ENCODE measurements at regions not wholly inside any gene's neighbourhood (a gene's known extent, or its start where the extent isn't known, plus 50 kb on each side); places are given as distances from the start of the nearest gene placed in this dataset.

- 95% methylated on average over 14 of the region's 14 CpGs for WGBS
- Histone ChIP-seq H3K36me3 (ENCODE audit: insufficient read depth) (no peaks in the 10 kb centered on the region), H3K27ac (ENCODE audit: low read depth) (no peak overlapping the region), H3K4me3 (ENCODE audit: low read depth, low read length) (no peak overlapping the region), H3K4me1 (ENCODE audit: insufficient read depth) (no peaks in the 10 kb centered on the region)
- DNase-seq (ENCODE audit: extremely low spot score), result no peak
Measured at GRCh38 chr18:28778706-28779105, 601.8 kb upstream of the CDH2 start.

GRCh38 chr18:28777756-28778155, 600.8 kb upstream of the CDH2 start:
- Histone ChIP-seq H3K4me3 (ENCODE audit: low read depth, low read length) (no peak overlapping the region), H3K27ac (ENCODE audit: low read depth) (no peak overlapping the region), H3K4me1 (ENCODE audit: insufficient read depth) (no peaks in the 10 kb centered on the region), H3K36me3 (ENCODE audit: insufficient read depth) (no peaks in the 10 kb centered on the region)
- WGBS, result 78% methylated on average over 1 of the region's 1 CpG
- DNase-seq (ENCODE audit: extremely low spot score), result no peak

- WGBS, result 68% methylated on average over 3 of the region's 3 CpGs
- no peak for DNase-seq (ENCODE audit: extremely low spot score)
- Histone ChIP-seq H3K4me3 (ENCODE audit: low read depth, low read length) (no peak overlapping the region), H3K27ac (ENCODE audit: low read depth) (no peak overlapping the region), H3K4me1 (ENCODE audit: insufficient read depth) (no peaks in the 10 kb centered on the region), H3K36me3 (ENCODE audit: insufficient read depth) (no peaks in the 10 kb centered on the region)
Measured at GRCh38 chr18:28771849-28772248, 594.9 kb upstream of the CDH2 start.

- Histone ChIP-seq H3K36me3 (ENCODE audit: insufficient read depth) (no peaks in the 10 kb centered on the region), H3K4me3 (ENCODE audit: low read depth, low read length) (no peak overlapping the region), H3K27ac (ENCODE audit: low read depth) (no peak overlapping the region), H3K4me1 (ENCODE audit: insufficient read depth) (no peaks in the 10 kb centered on the region)
- no peak for DNase-seq (ENCODE audit: extremely low spot score)
- WGBS, result 55% methylated on average over 8 of the region's 8 CpGs
Measured at GRCh38 chr18:28768791-28769768, 592.1 kb upstream of the CDH2 start.

GRCh38 chr18:28767727-28768211, 590.8 kb upstream of the CDH2 start:
- H3K27ac ChIP-seq (ENCODE audit: low read depth), result no peak overlapping the region
- H3K4me1 ChIP-seq (ENCODE audit: insufficient read depth), result no peaks in the 10 kb centered on the region
- no peak for DNase-seq (ENCODE audit: extremely low spot score)
- H3K4me3 ChIP-seq (ENCODE audit: low read depth, low read length), result no peak overlapping the region
- H3K36me3 ChIP-seq (ENCODE audit: insufficient read depth), result no peaks in the 10 kb centered on the region
- 87% methylated on average over 2 of the region's 2 CpGs for WGBS

GRCh38 chr18:28767201-28767600, 590.3 kb upstream of the CDH2 start:
- no peaks in the 10 kb centered on the region for H3K36me3 ChIP-seq (ENCODE audit: insufficient read depth)
- DNase-seq (ENCODE audit: extremely low spot score), result no peak
- H3K27ac ChIP-seq (ENCODE audit: low read depth), result no peak overlapping the region
- H3K4me1 ChIP-seq (ENCODE audit: insufficient read depth), result no peaks in the 10 kb centered on the region
- no peak overlapping the region for H3K4me3 ChIP-seq (ENCODE audit: low read depth, low read length)
- WGBS, result 100% methylated on average over 1 of the region's 1 CpG

- Histone ChIP-seq H3K36me3 (ENCODE audit: insufficient read depth) (no peaks in the 10 kb centered on the region), H3K4me1 (ENCODE audit: insufficient read depth) (no peaks in the 10 kb centered on the region), H3K4me3 (ENCODE audit: low read depth, low read length) (no peak overlapping the region), H3K27ac (ENCODE audit: low read depth) (no peak overlapping the region)
- no peak for DNase-seq (ENCODE audit: extremely low spot score)
Measured at GRCh38 chr18:28766721-28767120, 589.8 kb upstream of the CDH2 start.

- Histone ChIP-seq H3K4me3 (ENCODE audit: low read depth, low read length) (no peak overlapping the region), H3K4me1 (ENCODE audit: insufficient read depth) (no peaks in the 10 kb centered on the region), H3K27ac (ENCODE audit: low read depth) (no peak overlapping the region), H3K36me3 (ENCODE audit: insufficient read depth) (no peaks in the 10 kb centered on the region)
- no peak for DNase-seq (ENCODE audit: extremely low spot score)
- WGBS, result 41% methylated on average over 2 of the region's 2 CpGs
Measured at GRCh38 chr18:28766027-28766426, 589.1 kb upstream of the CDH2 start.

- H3K27ac ChIP-seq (ENCODE audit: low read depth), result no peak overlapping the region
- no peaks in the 10 kb centered on the region for H3K4me1 ChIP-seq (ENCODE audit: insufficient read depth)
- no peaks in the 10 kb centered on the region for H3K36me3 ChIP-seq (ENCODE audit: insufficient read depth)
- WGBS, result 76% methylated on average over 5 of the region's 5 CpGs
- DNase-seq (ENCODE audit: extremely low spot score), result no peak
- H3K4me3 ChIP-seq (ENCODE audit: low read depth, low read length), result no peak overlapping the region
Measured at GRCh38 chr18:28760299-28760698, 583.4 kb upstream of the CDH2 start.

GRCh38 chr18:28757466-28758008, 580.6 kb upstream of the CDH2 start:
- WGBS, result 85% methylated on average over 3 of the region's 3 CpGs
- Histone ChIP-seq H3K4me1 (ENCODE audit: insufficient read depth) (no peaks in the 10 kb centered on the region), H3K4me3 (ENCODE audit: low read depth, low read length) (no peak overlapping the region), H3K27ac (ENCODE audit: low read depth) (no peak overlapping the region), H3K36me3 (ENCODE audit: insufficient read depth) (no peaks in the 10 kb centered on the region)
- DNase-seq (ENCODE audit: extremely low spot score), result no peak

- Histone ChIP-seq H3K4me3 (ENCODE audit: low read depth, low read length) (no peak overlapping the region), H3K4me1 (ENCODE audit: insufficient read depth) (no peaks in the 10 kb centered on the region), H3K36me3 (ENCODE audit: insufficient read depth) (no peaks in the 10 kb centered on the region), H3K27ac (ENCODE audit: low read depth) (no peak overlapping the region)
- 77% methylated on average over 4 of the region's 4 CpGs for WGBS
- DNase-seq (ENCODE audit: extremely low spot score), result no peak
Measured at GRCh38 chr18:28743115-28743514, 566.2 kb upstream of the CDH2 start.

- no peak for DNase-seq (ENCODE audit: extremely low spot score)
Measured at GRCh38 chr18:28740575-28740974, 563.6 kb upstream of the CDH2 start.

GRCh38 chr18:28736951-28737350, 560.0 kb upstream of the CDH2 start:
- Histone ChIP-seq H3K27ac (ENCODE audit: low read depth) (no peak overlapping the region), H3K4me3 (ENCODE audit: low read depth, low read length) (no peak overlapping the region), H3K4me1 (ENCODE audit: insufficient read depth) (no peaks in the 10 kb centered on the region), H3K36me3 (ENCODE audit: insufficient read depth) (no peaks in the 10 kb centered on the region)
- DNase-seq (ENCODE audit: extremely low spot score), result no peak

More at GRCh38 chr18:28740575-28740974, 563.6 kb upstream of the CDH2 start:
- WGBS, result 88% methylated on average over 1 of the region's 1 CpG
- Histone ChIP-seq H3K36me3 (ENCODE audit: insufficient read depth) (no peaks in the 10 kb centered on the region), H3K4me1 (ENCODE audit: insufficient read depth) (no peaks in the 10 kb centered on the region), H3K4me3 (ENCODE audit: low read depth, low read length) (no peak overlapping the region), H3K27ac (ENCODE audit: low read depth) (no peak overlapping the region)

- no peaks in the 10 kb centered on the region for H3K4me1 ChIP-seq (ENCODE audit: insufficient read depth)
- no peak for DNase-seq (ENCODE audit: extremely low spot score)
- no peak overlapping the region for H3K27ac ChIP-seq (ENCODE audit: low read depth)
- H3K36me3 ChIP-seq (ENCODE audit: insufficient read depth), result no peaks in the 10 kb centered on the region
- 67% methylated on average over 2 of the region's 2 CpGs for WGBS
- no peak overlapping the region for H3K4me3 ChIP-seq (ENCODE audit: low read depth, low read length)
Measured at GRCh38 chr18:28736223-28736622, 559.3 kb upstream of the CDH2 start.
